ENCODE measurements at regions not wholly inside any gene's neighbourhood (a gene's known extent, or its start where the extent isn't known, plus 50 kb on each side); places are given as distances from the start of the nearest gene placed in this dataset.

GRCh38 chr7:113414401-113415035, 296.2 kb upstream of the SMIM30 start:
- no peaks in the 10 kb centered on the region for H3K79me2 ChIP-seq (ENCODE audit: low read depth)
- no peak overlapping the region for H3K4me3 ChIP-seq
- no peaks in the 10 kb centered on the region for H3K36me3 ChIP-seq
- Mint-ChIP-seq H3K9me3 (no peaks in the 10 kb centered on the region), H3K27me3 (ENCODE audit: insufficient read depth, low read depth) (peaks cover 3% of the 10 kb centered on the region), H3K4me3 (no peak overlapping the region), H3K4me1 (peaks cover 4% of the 10 kb centered on the region), H3K27ac (no peak overlapping the region), H3K36me3 (no peaks in the 10 kb centered on the region)
- no peaks in the 10 kb centered on the region for H3K27me3 ChIP-seq
- no peak for DNase-seq (ENCODE audit: low spot score)
- H3F3A ChIP-seq (ENCODE audit: low read depth), result no peaks in the 10 kb centered on the region
- no peak overlapping the region for H3K9ac ChIP-seq
- H3K4me1 ChIP-seq, result peaks cover 4% of the 10 kb centered on the region
- H3K4me2 ChIP-seq, result no peak overlapping the region
- no peak overlapping the region for H3K27ac ChIP-seq
- H2AFZ ChIP-seq (replicated peaks), result no peak overlapping the region
- H4K20me1 ChIP-seq (ENCODE audit: low read depth), result no peaks in the 10 kb centered on the region
- H3K9me3 ChIP-seq (ENCODE audit: low read depth), result no peaks in the 10 kb centered on the region
- TF ChIP-seq EZH2phosphoT487 (IDR thresholded peaks at IDR 0.05) (no peak), CTCF (IDR thresholded peaks at IDR 0.05) (no peak), EZH2 (IDR thresholded peaks at IDR 0.05) (no peak)

DNA sequence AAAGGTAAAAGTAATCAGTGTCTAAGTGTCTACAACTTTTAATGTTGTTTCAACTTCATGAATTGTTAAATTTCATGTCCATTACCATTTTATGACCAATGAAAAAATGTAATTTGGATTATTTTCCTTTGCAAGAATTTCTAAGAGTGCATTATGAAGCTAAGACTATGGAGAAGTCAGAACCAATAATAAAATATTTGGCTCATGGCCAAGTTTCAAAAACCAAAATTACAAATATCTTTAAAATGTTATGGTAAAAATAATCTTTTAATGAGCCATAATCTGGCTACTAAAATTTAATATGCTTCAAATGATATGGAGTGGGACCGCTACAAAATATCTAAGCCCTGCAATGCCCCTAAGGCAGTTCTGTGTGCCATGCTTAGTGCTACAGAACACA, 294.1 kb upstream of the SMIM30 start:
- no peak overlapping the region for H3K4me2 ChIP-seq
- no peaks in the 10 kb centered on the region for H4K20me1 ChIP-seq (ENCODE audit: low read depth)
- no peak overlapping the region for H2AFZ ChIP-seq (replicated peaks)
- no peaks in the 10 kb centered on the region for H3K36me3 ChIP-seq
- H3K27ac ChIP-seq, result no peak overlapping the region
- H3K36me3 Mint-ChIP-seq, result no peaks in the 10 kb centered on the region
- H3F3A ChIP-seq (ENCODE audit: low read depth), result no peaks in the 10 kb centered on the region
- no peaks in the 10 kb centered on the region for H3K9me3 Mint-ChIP-seq
- H3K9me3 ChIP-seq (ENCODE audit: low read depth), result no peaks in the 10 kb centered on the region
- peaks cover 3% of the 10 kb centered on the region for H3K27me3 Mint-ChIP-seq (ENCODE audit: insufficient read depth, low read depth)
- H3K4me1 Mint-ChIP-seq, result peaks cover 4% of the 10 kb centered on the region
- H3K27me3 ChIP-seq, result no peaks in the 10 kb centered on the region
- DNase-seq (ENCODE audit: low spot score), result no peak
- peaks cover 4% of the 10 kb centered on the region for H3K4me1 ChIP-seq
- TF ChIP-seq CTCF (IDR thresholded peaks at IDR 0.05) (no peak), EZH2 (IDR thresholded peaks at IDR 0.05) (no peak), EZH2phosphoT487 (IDR thresholded peaks at IDR 0.05) (no peak)
- H3K79me2 ChIP-seq (ENCODE audit: low read depth), result no peaks in the 10 kb centered on the region
- H3K4me3 ChIP-seq, result no peak overlapping the region
- H3K4me3 Mint-ChIP-seq, result no peak overlapping the region
- no peak overlapping the region for H3K9ac ChIP-seq
- no peak overlapping the region for H3K27ac Mint-ChIP-seq

DNA sequence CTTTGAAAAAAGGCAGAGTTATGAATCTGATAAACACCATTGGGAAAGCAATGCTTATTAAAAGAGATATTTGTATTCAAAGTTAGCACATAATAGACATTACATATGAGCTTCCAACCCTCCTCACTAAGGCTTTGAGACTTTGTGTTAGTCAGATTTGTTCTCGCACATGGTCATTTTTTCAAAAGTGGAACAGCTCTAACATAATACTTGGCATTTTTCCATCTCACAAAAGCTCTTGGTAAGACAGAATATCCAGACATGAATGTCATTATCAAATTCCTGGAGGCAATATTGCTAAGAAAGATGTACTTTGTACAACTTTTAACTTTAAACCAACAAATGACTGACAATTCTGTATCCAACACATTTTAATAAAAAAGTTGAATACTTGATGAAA, 292.4 kb upstream of the SMIM30 start:
- no peak overlapping the region for H3K9ac ChIP-seq
- H3K4me1 ChIP-seq, result peaks cover 4% of the 10 kb centered on the region
- H3K27me3 Mint-ChIP-seq (ENCODE audit: insufficient read depth, low read depth), result no peaks in the 10 kb centered on the region
- H2AFZ ChIP-seq (replicated peaks), result no peak overlapping the region
- H3K27me3 ChIP-seq, result no peaks in the 10 kb centered on the region
- H3K9me3 Mint-ChIP-seq, result no peaks in the 10 kb centered on the region
- no peaks in the 10 kb centered on the region for H3K36me3 Mint-ChIP-seq
- no peak overlapping the region for H3K4me2 ChIP-seq
- H3K4me3 Mint-ChIP-seq, result no peak overlapping the region
- H3K27ac Mint-ChIP-seq, result no peak overlapping the region
- H3F3A ChIP-seq (ENCODE audit: low read depth), result no peaks in the 10 kb centered on the region
- H3K27ac ChIP-seq, result no peak overlapping the region
- peaks cover 4% of the 10 kb centered on the region for H3K4me1 Mint-ChIP-seq
- DNase-seq (ENCODE audit: low spot score), result no peak
- no peaks in the 10 kb centered on the region for H4K20me1 ChIP-seq (ENCODE audit: low read depth)
- no peak for TF ChIP-seq EZH2 (IDR thresholded peaks at IDR 0.05)
- no peaks in the 10 kb centered on the region for H3K79me2 ChIP-seq (ENCODE audit: low read depth)
- H3K9me3 ChIP-seq (ENCODE audit: low read depth), result no peaks in the 10 kb centered on the region
- no peak overlapping the region for H3K4me3 ChIP-seq
- no peaks in the 10 kb centered on the region for H3K36me3 ChIP-seq

DNA sequence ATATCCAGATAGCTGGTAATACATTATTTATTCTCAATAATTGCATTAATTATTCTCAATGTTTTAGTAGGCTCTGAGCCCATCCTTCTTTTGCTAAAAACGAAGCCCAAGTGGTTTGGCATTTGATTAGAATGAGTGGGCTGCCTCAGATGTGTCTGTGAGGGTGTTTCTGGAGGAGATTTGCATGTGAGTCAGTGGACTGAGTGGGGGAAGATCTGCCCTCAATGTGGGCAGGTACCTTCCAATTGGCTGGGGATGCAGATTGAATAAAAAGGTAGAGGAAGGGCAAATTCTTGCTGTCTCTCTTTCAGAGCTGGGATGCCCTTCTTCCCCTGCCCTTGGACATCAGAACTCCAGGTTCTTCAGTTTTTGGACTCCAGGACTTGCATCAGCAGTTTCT, 290.6 kb upstream of the SMIM30 start:
- no peaks in the 10 kb centered on the region for H4K20me1 ChIP-seq (ENCODE audit: low read depth)
- H3K4me3 ChIP-seq, result no peak overlapping the region
- no peak overlapping the region for H3K27ac Mint-ChIP-seq
- H3K4me1 ChIP-seq, result no peaks in the 10 kb centered on the region
- no peak overlapping the region for H2AFZ ChIP-seq (replicated peaks)
- H3K36me3 ChIP-seq, result no peaks in the 10 kb centered on the region
- no peak overlapping the region for H3K4me2 ChIP-seq
- no peak for DNase-seq (ENCODE audit: low spot score)
- H3K4me1 Mint-ChIP-seq, result peaks cover under 1% of the 10 kb centered on the region
- no peak for TF ChIP-seq CTCF (IDR thresholded peaks at IDR 0.05)
- no peak for TF ChIP-seq EZH2phosphoT487 (IDR thresholded peaks at IDR 0.05)
- TF ChIP-seq EZH2 (IDR thresholded peaks at IDR 0.05), result no peak
- no peaks in the 10 kb centered on the region for H3F3A ChIP-seq (ENCODE audit: low read depth)
- no peaks in the 10 kb centered on the region for H3K9me3 Mint-ChIP-seq
- H3K27me3 Mint-ChIP-seq (ENCODE audit: insufficient read depth, low read depth), result no peaks in the 10 kb centered on the region
- no peaks in the 10 kb centered on the region for H3K9me3 ChIP-seq (ENCODE audit: low read depth)
- no peaks in the 10 kb centered on the region for H3K36me3 Mint-ChIP-seq
- no peaks in the 10 kb centered on the region for H3K79me2 ChIP-seq (ENCODE audit: low read depth)
- no peak overlapping the region for H3K27ac ChIP-seq
- no peaks in the 10 kb centered on the region for H3K27me3 ChIP-seq
- no peak overlapping the region for H3K4me3 Mint-ChIP-seq
- no peak overlapping the region for H3K9ac ChIP-seq
